A549 (cell line): ENCODE measurements at regions not wholly inside any gene's neighbourhood (a gene's known extent, or its start where the extent isn't known, plus 50 kb on each side); places are given as distances from the start of the nearest gene placed in this dataset.

Experiments used
- ATAC-seq, 2 experiments: fragments of 200-7000 bp in 1 of 2; fragments of >200 bp in 1 of 2; cut with Nextera tagmentation in 1 of 2; cut with Tn5 transposase in 1 of 2; 3 replicates each; pipeline versions ENCODE4 v1.8.0 to v1.9.1; 2018 to 2020; ENCODE audit warnings: mild to moderate bottlenecking in 1 of 2, moderate library complexity in 1 of 2
- CTCF ChIA-PET: fragments of 300-600 bp; sonication (Branson Sonifier 250); formaldehyde crosslinking; extraction: SDS; loops from one replicate; lab custom pipeline; 2021; ENCODE audit warnings: antibody characterized with exemption, inconsistent platforms; lab: Yijun Ruan, JAX
- POLR2A ChIA-PET: fragments of 350-600 bp; formaldehyde crosslinking; extraction: SDS; loops from one replicate; lab custom pipeline; 2021; ENCODE audit warnings: antibody characterized with exemption, inconsistent platforms; lab: Yijun Ruan, JAX
- DNase-seq, 2 experiments: peaks; one replicate each; pipeline versions ENCODE4 v3.0.0 to v3.0.0-alpha.2; 2011 to 2016; ENCODE audit warnings: low read depth in 1 of 2, low spot score in 1 of 2
- FAIRE-seq: peaks from 2 replicates; lab custom pipeline; 2011; peaks lifted over from hg19 to GRCh38; lab: Jason Lieb, UNC
- H3K27ac ChIP-seq, 2 experiments: fragments of >200 bp; sonication (Bioruptor Twin); formaldehyde crosslinking; 3 replicates each; pipeline ENCODE4 v1.5.1; 2016 to 2017
- H3K4me1 ChIP-seq: fragments of >200 bp; sonication (Bioruptor Twin); formaldehyde crosslinking; 3 replicates; pipeline ENCODE4 v1.6.1; 2016
- H3K4me2 ChIP-seq: fragments of >200 bp; sonication (Bioruptor Twin); formaldehyde crosslinking; 3 replicates; pipeline ENCODE4 v1.6.1; 2016
- H3K4me3 ChIP-seq: fragments of >200 bp; sonication (Bioruptor Twin); formaldehyde crosslinking; 3 replicates; pipeline ENCODE4 v1.5.1; 2016
- H3K9me3 ChIP-seq: fragments of >200 bp; sonication (Bioruptor Twin); formaldehyde crosslinking; 3 replicates; pipeline ENCODE4 v1.6.1; 2016
- CBX2 ChIP-seq: fragments of 200-600 bp; sonication (generic); IDR thresholded peaks from 2 replicates; pipeline ENCODE4 v1.6.1; 2016; ENCODE audit warnings: low read depth, mild to moderate bottlenecking, borderline replicate concordance
- CEBPB ChIP-seq, 2 experiments: fragments of >200 bp in 1 of 2; sonication (Bioruptor Twin) in 1 of 2; formaldehyde crosslinking in 1 of 2; IDR thresholded peaks; 2 replicates each; pipeline ENCODE4 v1.6.1; 2012 to 2016
- EHF ChIP-seq: fragments of 250-450 bp; sonication (Bioruptor Pico); IDR thresholded peaks from 2 replicates; pipeline ENCODE4 v1.5.0; 2020; ENCODE audit warnings: mild to moderate bottlenecking
- EHMT2 ChIP-seq: fragments of 200-600 bp; sonication (generic); IDR thresholded peaks from 2 replicates; pipeline ENCODE4 v1.6.1; 2016; ENCODE audit warnings: antibody characterized with exemption, low read depth, mild to moderate bottlenecking, moderate library complexity
- ESRRA ChIP-seq: fragments of 150-350 bp; IDR thresholded peaks from 2 replicates; pipeline ENCODE4 v1.6.1; 2014; ENCODE audit warnings: mild to moderate bottlenecking, low read length, borderline replicate concordance
- FOSB ChIP-seq: fragments of 250-450 bp; sonication (Bioruptor Pico); IDR thresholded peaks from 2 replicates; pipeline ENCODE4 v1.5.0; 2020; ENCODE audit warnings: mild to moderate bottlenecking, moderate library complexity
- PHF8 ChIP-seq: fragments of 200-600 bp; sonication (generic); IDR thresholded peaks from 2 replicates; pipeline ENCODE4 v1.6.1; 2016; ENCODE audit warnings: low read depth, mild to moderate bottlenecking, antibody characterized with exemption, moderate library complexity, borderline replicate concordance
- RAD21 ChIP-seq, 2 experiments: fragments of >200 bp in 1 of 2; sonication (Bioruptor Twin) in 1 of 2; formaldehyde crosslinking in 1 of 2; IDR thresholded peaks in 1 of 2; conservative IDR thresholded peaks in 1 of 2; 2 replicates in 1 of 2; 3 replicates in 1 of 2; pipeline ENCODE4 v1.6.1; 2012 to 2018; ENCODE audit warnings: inconsistent platforms in 1 of 2
- SMC3 ChIP-seq: fragments of >200 bp; sonication (Bioruptor Twin); formaldehyde crosslinking; IDR thresholded peaks from 3 replicates; pipeline ENCODE4 v1.6.1; 2018; ENCODE audit warnings: inconsistent platforms
- TFCP2L1 ChIP-seq: fragments of 250-450 bp; sonication (Bioruptor Pico); IDR thresholded peaks from 2 replicates; pipeline ENCODE4 v1.5.0; 2021; ENCODE audit warnings: mild to moderate bottlenecking
- WGBS: methylation state at CpG from one replicate; pipeline ENCODE4 v1.1.6; 2017; ENCODE audit errors: missing lambda C conversion rate; 5-methylcytosine and 5-hydroxymethylcytosine counted together
- TF ChIP-seq, protein P1 (sequence below): fragments of 450-650 bp; IDR thresholded peaks from 2 replicates; pipeline ENCODE4 v1.6.1; 2014; ENCODE audit warnings: antibody characterized with exemption
- TF ChIP-seq, protein P2 (sequence below): fragments of >200 bp; sonication (Bioruptor Twin); formaldehyde crosslinking; IDR thresholded peaks from 3 replicates; pipeline ENCODE4 v1.5.1; 2016
- TF ChIP-seq, protein P3 (sequence below): fragments of >200 bp; sonication (Bioruptor Twin); formaldehyde crosslinking; IDR thresholded peaks from 3 replicates; pipeline ENCODE4 v1.6.1; 2016
- TF ChIP-seq, protein P4 (sequence below): fragments of 250-450 bp; sonication (Bioruptor Pico); IDR thresholded peaks from 2 replicates; pipeline ENCODE4 v1.5.0; 2020; ENCODE audit warnings: low read depth, mild to moderate bottlenecking, moderate library complexity
- TF ChIP-seq, protein P5 (sequence below): fragments of 200-600 bp; sonication (generic); IDR thresholded peaks from 2 replicates; pipeline ENCODE4 v1.6.1; 2016; ENCODE audit warnings: antibody characterized with exemption, mild to moderate bottlenecking, moderate library complexity

DNA sequence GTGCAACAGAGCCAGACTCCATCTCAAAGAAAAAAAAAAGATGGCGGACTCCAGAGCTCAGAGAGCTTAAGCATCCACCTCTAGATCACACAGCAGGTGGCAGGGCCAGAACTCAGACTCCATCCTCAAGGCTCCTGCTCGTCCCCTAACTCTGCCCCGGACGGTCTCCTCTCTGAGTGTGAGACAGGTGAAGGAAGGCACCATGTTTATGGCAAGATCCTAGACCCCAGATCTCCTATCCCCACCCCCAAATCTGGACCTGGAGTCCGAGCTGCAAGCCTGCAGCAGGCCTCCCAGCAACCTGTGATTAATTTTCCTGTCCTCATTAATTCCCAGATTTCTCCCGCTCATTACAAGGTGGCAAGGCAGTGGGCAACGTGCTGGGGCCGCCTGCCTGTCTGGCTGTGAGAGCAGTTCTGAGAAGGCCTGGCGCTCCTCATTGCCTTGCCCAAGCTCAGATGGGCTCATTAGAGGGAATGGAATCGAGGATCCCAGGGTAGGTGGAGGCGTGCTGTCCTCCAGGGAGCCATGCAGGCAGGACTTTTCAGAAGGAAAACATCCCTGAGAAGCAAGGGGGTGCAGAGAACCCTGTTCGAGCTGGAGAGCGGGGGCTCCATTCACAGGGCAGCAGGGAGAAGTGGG, 296.6 kb upstream of the RTL1 start (continued):
- TF ChIP-seq, protein P1, sequence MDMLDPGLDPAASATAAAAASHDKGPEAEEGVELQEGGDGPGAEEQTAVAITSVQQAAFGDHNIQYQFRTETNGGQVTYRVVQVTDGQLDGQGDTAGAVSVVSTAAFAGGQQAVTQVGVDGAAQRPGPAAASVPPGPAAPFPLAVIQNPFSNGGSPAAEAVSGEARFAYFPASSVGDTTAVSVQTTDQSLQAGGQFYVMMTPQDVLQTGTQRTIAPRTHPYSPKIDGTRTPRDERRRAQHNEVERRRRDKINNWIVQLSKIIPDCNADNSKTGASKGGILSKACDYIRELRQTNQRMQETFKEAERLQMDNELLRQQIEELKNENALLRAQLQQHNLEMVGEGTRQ = no peak

DNA sequence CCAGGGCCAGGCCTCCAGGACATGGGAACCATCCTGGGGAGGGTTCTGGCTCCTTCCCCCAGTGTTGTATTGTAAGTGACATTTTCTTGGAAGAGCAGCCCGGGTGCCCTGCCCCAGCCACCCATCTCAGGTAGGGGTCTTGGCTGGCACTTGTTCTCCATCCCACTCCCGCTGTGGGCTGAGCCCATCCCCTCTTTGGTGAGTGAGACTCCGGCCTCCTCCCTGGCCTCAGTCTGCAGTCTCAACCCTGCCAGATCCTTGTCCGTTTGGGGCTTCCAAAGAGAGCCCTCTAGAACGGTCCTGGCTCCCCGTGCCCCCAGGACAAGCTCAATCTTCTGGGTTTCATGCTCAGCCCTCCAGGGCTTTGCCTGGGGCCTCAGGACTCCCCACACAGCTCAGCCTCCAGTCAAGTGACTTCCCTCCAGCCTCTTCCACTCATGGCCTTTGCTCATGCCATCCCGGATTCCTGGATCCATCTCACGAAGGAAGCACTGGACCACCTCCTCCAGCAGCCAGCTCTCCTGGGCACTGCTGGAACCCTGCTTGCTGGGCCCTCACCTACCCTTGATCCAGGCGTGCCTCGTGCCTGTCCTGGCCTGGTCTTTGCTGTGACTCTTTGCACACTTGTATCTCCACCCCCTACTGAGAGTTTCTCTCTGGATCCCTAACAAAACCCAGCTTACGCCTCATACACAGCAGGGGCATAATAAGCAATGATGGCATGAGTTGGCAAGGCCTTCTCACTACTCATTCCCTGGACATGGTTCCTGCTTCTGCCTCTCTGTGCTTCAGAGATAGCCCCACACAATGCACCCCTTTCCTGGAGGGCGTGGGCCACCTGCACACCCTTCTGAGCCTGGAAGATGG, 297.4 kb upstream of the RTL1 start:
- FAIRE-seq = no peak
- POLR2A ChIA-PET = no interaction called here
- 0 out of 3 replicates have a peak, but pooled peaks cover 4% of the 10 kb centered on the region for H3K9me3 ChIP-seq
- no peak overlapping the region for H3K27ac ChIP-seq
- no peaks in the 10 kb centered on the region for H3K4me1 ChIP-seq
- no peak overlapping the region for H3K4me2 ChIP-seq
- TF ChIP-seq TFCP2L1 (CRISPR knock-in tag) (no peak), EHMT2 (no peak), SMC3 (no peak), CEBPB (IDR thresholded peaks at IDR 0.05) (no peak), ESRRA (no peak), FOSB (CRISPR knock-in tag) (no peak), RAD21 (conservative IDR thresholded peaks at IDR 0.05 in 1 of 2, IDR thresholded peaks at IDR 0.05 in 1 of 2) (no peak), EHF (CRISPR knock-in tag) (no peak), CBX2 (no peak), PHF8 (no peak)
- TF ChIP-seq, protein P2, sequence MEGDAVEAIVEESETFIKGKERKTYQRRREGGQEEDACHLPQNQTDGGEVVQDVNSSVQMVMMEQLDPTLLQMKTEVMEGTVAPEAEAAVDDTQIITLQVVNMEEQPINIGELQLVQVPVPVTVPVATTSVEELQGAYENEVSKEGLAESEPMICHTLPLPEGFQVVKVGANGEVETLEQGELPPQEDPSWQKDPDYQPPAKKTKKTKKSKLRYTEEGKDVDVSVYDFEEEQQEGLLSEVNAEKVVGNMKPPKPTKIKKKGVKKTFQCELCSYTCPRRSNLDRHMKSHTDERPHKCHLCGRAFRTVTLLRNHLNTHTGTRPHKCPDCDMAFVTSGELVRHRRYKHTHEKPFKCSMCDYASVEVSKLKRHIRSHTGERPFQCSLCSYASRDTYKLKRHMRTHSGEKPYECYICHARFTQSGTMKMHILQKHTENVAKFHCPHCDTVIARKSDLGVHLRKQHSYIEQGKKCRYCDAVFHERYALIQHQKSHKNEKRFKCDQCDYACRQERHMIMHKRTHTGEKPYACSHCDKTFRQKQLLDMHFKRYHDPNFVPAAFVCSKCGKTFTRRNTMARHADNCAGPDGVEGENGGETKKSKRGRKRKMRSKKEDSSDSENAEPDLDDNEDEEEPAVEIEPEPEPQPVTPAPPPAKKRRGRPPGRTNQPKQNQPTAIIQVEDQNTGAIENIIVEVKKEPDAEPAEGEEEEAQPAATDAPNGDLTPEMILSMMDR = no peak
- TF ChIP-seq, protein P3, sequence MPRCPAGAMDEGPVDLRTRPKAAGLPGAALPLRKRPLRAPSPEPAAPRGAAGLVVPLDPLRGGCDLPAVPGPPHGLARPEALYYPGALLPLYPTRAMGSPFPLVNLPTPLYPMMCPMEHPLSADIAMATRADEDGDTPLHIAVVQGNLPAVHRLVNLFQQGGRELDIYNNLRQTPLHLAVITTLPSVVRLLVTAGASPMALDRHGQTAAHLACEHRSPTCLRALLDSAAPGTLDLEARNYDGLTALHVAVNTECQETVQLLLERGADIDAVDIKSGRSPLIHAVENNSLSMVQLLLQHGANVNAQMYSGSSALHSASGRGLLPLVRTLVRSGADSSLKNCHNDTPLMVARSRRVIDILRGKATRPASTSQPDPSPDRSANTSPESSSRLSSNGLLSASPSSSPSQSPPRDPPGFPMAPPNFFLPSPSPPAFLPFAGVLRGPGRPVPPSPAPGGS = no peak
- TF ChIP-seq, protein P4, sequence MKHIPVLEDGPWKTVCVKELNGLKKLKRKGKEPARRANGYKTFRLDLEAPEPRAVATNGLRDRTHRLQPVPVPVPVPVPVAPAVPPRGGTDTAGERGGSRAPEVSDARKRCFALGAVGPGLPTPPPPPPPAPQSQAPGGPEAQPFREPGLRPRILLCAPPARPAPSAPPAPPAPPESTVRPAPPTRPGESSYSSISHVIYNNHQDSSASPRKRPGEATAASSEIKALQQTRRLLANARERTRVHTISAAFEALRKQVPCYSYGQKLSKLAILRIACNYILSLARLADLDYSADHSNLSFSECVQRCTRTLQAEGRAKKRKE (CRISPR knock-in tag) = no peak
- TF ChIP-seq, protein P5, sequence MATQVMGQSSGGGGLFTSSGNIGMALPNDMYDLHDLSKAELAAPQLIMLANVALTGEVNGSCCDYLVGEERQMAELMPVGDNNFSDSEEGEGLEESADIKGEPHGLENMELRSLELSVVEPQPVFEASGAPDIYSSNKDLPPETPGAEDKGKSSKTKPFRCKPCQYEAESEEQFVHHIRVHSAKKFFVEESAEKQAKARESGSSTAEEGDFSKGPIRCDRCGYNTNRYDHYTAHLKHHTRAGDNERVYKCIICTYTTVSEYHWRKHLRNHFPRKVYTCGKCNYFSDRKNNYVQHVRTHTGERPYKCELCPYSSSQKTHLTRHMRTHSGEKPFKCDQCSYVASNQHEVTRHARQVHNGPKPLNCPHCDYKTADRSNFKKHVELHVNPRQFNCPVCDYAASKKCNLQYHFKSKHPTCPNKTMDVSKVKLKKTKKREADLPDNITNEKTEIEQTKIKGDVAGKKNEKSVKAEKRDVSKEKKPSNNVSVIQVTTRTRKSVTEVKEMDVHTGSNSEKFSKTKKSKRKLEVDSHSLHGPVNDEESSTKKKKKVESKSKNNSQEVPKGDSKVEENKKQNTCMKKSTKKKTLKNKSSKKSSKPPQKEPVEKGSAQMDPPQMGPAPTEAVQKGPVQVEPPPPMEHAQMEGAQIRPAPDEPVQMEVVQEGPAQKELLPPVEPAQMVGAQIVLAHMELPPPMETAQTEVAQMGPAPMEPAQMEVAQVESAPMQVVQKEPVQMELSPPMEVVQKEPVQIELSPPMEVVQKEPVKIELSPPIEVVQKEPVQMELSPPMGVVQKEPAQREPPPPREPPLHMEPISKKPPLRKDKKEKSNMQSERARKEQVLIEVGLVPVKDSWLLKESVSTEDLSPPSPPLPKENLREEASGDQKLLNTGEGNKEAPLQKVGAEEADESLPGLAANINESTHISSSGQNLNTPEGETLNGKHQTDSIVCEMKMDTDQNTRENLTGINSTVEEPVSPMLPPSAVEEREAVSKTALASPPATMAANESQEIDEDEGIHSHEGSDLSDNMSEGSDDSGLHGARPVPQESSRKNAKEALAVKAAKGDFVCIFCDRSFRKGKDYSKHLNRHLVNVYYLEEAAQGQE = no peak
- TF ChIP-seq, all 56 proteins: peak for 0
- 82% methylated on average over 12 of the region's 12 CpGs for WGBS
- ATAC-seq (no peak), DNase-seq (no peak)
- no peak overlapping the region for H3K4me3 ChIP-seq
- CTCF ChIA-PET = interaction anchor here (1.0 kb wide), 1 partner anchor 21 kb away, joined by 3 read pairs; no protein-coding TSS in a partner anchor
